NCI-H82 (cell line): ENCODE measurements at regions not wholly inside any gene's neighbourhood (a gene's known extent, or its start where the extent isn't known, plus 50 kb on each side); places are given as distances from the start of the nearest gene placed in this dataset.

ENCODE experiments used
- DNase-seq: peaks from one replicate; lab custom pipeline; 2025; lab: John Stamatoyannopoulos, UW

DNA sequence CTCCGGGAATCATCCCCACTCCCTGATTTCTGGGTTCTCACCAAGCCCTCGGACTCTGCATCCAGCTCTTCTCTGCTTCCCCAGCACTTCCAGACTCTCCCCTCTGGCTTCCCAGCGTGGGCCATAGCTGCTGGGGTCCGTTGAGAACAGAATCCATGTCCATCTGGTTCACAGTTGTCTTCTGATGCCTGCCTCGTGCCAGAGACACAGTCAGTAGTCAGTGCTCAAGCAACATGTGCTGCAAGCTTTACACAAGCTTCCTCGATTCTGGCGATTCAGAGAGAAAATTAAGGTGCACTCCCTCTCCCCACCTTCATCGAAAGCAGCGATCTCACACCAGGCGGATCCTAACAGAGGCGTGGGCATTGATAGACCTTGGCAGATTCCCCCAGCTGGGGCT, 495.5 kb downstream of the TBC1D22A start:
- DNase-seq = no peak

DNA sequence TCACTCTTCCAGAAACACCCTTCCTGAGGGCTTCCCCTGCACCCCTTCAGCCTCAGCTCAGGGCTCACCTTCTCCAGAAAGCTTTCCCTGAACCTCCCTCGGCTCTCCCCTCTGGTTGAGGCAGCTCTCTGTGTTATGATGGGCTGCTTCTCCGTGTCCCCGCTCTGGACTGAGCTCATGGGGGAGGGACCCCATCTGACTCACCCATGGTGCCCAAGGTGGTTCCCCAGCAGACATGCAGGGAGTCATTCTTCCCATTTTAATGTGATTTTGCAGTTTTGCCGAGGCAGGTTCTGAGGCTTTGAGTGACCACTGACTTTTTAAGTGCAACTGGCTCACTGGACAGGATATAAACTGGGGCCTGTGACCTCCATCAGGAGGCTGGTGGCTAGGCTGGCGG, 495.1 kb downstream of the TBC1D22A start:
- DNase-seq = no peak

DNA sequence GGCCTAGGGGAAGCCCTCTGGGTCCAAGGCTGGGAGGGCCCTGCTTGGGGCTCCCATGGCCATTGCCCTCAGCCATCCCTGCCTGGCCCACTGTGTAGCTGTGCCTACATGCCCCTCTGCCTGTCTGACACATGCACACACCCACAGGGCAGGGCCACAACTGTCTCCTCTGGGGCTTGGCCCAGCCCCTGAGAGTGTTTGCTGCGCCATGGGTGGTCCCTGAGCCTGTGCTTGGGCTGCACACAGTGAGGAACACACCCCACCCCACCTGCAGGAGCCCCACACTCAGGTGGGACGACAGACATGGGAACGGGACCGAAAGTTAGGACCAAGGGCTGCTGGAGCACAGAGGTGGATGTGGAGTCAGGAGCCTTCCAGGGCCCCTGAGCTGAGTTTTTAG, 489.5 kb downstream of the TBC1D22A start:
- no peak for DNase-seq

DNA sequence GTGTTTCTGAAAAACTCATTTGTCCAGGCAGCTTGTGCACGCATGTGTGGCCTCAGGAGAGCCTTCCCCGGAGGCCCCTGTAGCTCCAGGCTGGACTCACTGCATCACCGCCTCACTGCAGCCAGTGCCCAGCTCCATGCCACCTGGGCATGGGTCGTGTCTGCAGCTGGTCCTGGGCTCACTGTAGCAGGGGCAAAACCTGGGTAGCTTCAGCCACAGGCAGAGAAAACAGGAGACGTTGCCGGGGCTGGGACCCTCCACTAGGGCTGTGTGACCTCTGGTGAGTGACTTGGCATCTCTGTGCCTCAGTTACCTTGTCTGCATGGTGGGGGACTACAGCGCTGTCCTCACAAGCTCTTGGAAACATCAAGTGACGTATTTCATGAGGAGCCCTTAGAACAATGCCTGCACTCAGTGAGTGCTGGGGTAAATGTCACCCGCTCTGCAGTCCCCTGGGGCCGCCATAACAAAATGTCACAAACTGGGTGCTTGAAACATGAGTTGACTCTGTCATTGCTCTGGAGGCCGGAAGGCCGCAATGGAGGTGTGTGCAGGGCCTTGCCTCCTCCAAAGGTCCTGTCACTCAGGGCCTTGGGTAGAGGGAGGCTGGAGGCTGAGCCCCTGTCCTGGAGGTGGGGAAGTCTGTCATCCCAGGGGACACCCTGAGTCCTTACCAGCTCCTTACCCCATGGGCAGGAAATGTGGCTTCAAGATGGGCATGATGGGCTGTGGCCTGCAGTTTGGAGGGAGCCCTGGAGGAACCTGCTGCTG, 488.7 kb downstream of the TBC1D22A start:
- no peak for DNase-seq

DNA sequence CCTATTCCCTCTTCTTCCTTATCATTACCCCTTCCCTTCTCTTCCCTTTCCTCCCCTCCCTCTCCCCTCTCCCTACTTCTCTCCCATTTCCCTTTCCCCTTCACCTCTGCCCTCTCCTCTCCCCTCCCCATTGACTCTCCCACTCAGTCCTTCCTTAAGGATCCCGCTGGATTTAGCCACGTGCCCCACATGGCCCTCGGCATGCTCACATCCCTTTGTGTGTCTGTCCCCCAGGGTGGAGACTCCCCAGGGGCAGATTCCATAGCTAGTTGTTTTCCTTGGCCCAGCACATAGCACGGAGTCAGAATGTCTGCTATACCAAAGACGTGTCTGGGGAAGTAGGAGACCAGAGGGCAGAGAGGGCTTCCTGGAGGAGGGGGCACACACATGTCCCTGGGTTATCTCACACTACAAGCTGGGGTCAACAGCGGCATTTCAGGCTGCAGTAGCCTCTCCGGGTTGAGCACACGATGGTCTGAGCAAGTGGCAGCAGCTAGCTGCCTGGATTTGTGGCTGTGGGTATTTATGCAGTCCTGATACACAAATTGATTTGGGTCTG, 487.0 kb downstream of the TBC1D22A start:
- no peak for DNase-seq

DNA sequence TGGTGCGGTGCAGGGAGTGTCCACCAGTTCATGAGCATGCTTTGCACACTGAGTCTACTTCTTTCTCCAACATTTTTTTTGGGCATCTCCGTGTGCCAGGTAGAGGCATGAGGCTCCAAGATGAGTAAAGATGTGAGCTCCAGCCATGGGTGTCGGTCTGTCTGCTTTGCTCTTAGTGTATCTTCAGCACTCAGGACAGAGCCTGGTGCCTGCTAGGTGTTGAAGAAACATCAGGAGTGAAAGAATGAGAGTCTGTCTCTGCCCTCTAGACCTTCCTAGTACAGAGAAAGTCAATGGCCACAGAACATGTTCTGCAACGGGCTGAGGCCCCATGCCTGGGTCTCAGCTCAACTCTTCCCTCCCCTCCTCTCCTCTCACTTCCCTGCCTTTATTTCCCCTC, 486.5 kb downstream of the TBC1D22A start:
- DNase-seq = no peak

DNA sequence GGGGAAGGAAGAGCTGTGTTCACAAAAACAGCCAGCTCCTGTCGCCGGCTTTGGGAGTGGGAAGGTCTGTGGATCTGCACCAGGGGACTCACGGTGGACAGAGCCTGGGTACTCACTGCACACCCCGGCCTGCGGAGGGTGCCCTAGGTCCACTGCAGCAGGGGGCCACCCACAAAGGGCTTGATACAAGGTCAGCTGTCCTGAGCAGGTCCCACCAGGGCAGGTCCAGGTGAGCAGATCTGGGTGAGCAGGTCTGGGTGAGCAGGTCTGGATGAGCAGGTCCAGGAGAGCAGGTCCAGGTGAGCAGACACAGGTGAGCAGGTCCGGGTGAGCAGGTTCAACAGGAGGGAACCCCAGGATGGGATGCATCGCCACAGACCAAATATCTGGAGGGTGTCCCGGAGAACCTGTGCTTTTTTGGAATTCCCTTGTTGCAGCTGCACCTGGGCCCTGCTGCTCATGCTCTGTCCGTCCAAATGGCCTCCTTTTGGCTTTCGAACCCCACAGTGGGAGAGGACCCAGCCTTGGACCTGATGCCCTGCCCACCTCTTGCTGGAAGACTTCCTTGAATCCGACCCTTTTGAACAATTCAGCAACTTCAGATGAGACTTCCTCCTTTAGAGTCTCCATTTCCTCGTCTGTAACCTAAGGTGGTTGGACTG, 485.3 kb downstream of the TBC1D22A start:
- DNase-seq = no peak

DNA sequence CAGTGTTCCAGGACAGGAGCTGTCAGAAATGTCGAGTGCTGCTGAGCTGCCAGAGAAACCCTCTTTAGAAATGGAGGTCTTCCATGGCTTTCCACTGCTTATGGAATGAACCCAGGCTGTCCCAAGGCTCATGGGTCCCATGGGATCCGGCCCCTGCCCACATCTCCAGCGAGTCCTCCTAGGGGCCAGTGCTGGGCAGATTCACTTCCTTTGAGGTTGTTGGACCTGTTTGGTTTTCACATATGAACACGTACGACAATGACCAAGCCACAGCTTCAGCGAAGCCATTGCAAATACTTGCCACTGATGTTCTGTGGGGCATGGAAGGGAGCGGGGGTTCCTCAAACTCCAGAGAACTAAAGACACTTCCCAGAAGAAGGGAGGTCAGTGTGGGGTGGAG, 483.3 kb downstream of the TBC1D22A start:
- DNase-seq = no peak

DNA sequence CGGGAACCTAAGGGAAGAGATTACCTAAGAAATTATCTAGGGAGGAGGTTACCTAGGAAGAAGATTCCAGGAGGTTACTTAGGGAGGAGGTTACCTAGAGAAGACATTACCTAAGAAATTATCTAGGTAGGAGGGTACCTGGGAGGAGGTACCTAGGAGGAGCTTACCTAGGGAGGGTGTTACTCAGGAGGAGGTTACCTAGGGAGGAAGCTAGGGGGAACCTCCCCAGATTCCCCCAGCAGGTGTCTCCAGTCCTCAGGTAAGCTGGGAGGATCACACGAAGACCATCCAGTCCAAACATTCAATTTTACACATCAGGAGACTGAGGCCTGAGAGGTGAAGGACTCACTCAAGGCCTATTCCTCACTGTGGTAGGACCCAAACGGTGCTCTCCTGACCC, 482.8 kb downstream of the TBC1D22A start:
- no peak for DNase-seq

DNA sequence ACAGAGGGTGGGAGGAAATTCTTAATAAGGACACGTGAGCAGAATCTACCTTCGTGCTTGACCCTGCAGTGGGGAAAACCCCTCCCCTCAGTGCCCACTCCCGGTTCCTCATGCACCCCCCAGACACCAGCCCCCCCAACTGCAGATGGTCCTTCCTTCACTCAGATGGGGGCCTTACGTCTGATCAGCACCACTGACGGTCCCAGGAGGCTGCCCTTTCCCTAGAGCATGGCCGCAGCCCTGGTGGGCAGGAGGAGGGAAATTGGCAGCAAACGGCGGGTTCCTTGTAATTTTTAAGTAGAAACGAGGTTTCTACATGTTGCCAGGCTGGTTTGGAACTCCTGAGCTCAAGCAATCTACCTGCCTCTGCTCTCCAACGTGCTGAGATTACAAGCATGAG, 477.7 kb downstream of the TBC1D22A start:
- no peak for DNase-seq

DNA sequence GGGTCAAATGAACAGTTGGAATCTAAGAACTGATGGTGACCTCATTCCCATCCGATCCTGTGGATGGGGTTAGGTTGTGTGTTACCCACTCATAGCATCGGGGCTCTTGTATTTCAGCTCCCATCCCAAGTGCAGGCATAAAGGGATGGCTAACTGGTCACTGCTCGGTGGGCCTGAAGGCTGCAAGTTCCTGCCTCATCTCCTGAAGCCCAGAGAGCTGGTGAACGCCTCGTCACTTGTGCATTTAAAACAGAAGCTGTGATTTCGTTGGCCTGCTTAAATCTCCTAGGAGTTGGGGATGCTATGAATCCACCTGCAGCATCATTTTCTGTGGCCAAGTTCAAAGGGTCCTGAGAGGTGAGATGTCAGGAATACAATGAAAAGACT, 477.0 kb downstream of the TBC1D22A start:
- no peak for DNase-seq

DNA sequence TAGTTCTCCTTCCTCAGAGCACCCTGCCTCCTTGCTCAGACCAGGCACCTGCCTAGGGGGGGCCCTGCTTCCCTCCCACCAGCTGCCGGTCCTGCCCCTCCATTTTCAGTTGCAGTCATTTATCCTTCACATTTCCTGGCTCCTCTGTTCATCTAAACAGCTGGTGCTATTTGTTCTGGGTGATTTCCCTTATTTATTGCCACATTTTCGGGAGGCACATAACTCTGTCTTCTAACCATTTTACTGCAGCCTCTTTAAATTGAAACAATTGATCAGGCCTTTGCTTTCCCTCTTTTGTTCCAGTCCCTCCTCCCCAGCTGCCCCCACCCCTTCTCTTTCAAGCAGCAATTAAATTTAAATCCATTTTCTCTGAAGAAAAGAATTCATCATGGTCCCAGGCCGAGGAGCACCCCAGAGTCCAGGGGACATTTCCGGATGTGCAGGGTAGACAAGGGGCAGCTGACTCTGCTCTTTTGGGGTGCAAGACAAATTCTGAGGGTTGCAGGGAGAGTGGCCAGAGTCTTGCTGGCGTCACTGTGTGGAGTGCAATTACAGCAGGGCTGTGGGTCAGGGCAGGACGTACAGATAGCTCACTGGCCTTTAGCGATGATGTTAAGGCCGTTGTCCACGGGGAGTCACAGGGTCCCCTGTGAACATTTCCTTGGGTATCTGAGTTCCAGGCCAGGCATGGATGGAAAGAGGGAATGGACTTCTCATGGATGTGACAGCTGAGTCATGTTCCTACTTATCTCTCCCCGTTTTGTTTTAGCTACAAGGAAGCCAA, 476.4 kb downstream of the TBC1D22A start:
- DNase-seq = no peak

DNA sequence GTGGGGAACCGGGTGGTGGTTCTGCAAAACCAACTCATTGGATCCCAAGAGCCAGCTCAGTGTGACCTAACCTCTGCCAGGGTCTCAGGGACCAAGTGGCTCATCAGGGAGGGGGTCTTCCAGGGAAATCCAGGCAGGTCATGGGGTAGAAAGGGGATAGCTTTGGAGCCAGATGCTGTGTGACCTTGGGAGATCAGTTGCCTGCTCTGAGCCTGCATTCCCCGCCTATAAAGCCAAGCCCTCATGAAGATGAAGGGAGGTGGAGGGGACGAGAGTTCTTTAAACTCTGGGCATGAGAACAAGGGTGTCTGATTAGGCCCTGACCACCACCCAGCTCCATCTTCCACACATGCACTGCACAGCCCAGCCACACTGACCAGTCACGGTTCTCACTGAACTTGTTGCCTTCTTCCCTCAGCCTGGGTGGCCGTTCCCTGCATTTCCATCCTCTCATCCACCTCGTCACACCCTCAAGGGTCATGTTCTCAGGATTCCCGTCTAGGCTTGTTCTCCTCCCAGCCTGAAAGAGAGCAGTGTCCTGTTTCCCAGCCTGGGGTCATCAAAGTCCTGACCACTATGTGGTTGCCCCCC, 475.5 kb downstream of the TBC1D22A start:
- no peak for DNase-seq

DNA sequence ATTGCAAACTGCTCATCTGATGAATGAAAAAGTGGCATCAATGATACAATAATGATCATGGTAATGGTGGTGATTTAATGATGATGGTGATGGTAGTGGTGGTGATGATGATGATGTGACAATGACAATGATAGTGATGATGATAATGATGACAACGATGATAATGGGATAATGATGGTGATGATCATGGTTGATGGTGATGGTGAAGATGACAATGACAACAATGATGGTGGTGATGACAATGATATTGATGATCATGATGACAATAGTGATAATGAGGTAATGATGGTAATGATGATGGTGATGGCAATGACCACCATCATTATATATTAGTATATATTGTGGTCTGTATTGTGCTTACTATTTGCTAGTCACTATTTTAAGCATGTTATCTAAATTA, 474.3 kb downstream of the TBC1D22A start:
- no peak for DNase-seq

DNA sequence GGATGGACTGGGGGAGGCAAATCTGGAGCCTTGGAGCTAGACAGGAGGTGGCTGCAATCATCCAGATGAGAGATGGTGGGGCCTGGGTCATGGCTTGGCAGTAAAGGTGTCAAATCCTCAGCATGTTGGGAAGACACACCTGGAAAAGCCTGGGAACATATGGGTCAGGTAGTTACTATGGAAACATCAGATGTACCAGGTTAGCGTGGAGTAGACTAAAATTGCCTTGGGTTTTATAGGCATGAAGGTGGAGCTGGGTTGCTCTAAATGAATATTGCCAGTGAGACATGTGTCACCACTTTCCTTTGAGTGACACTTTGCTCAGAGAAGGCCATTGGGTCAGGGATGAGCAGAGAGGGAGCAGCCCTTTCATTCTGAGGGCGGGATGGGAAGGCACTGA, 473.7 kb downstream of the TBC1D22A start:
- DNase-seq = no peak

DNA sequence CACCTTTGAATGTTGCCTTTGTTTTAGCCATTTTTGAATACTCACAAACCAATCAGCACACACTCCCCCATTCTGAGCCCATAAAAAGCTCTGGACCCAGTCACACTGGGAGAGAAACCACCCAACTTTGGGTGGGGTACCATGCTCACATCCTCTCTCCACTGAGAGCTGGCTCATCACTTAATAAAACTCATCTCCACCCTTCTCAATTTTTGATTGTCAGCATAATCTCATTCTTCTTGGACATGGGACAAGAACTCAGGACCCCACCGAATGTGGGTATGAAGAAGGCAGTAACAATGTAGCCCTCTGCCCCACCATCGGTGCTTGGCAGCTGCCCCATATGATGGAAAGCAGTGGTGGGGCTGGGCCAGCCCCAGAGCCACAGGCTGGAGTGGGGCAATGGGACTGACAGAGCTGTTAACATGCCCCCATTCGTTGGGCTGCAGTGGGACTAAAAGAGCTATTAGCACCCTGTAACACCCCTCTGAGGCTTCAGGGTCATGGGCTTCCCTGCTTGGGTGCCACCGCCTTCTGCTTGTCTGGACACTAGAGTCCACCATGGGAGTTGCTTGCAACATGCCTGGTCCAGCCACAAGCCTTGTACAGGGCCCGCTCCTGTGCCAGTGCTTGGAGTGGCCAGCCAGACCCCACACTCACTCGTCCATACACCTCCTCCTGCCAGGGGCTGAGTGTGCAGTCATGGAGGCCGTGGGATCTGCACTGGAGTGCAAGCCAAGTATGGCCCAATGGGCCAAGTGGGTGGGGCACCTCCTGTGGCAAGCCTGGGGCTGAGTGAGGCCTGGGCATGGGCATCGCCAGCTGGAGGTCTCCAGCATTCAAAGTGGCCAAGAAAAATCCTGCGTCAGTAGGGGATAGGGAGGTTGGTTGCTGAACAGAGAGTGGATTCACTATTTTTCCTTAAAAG, 471.1 kb downstream of the TBC1D22A start:
- no peak for DNase-seq

DNA sequence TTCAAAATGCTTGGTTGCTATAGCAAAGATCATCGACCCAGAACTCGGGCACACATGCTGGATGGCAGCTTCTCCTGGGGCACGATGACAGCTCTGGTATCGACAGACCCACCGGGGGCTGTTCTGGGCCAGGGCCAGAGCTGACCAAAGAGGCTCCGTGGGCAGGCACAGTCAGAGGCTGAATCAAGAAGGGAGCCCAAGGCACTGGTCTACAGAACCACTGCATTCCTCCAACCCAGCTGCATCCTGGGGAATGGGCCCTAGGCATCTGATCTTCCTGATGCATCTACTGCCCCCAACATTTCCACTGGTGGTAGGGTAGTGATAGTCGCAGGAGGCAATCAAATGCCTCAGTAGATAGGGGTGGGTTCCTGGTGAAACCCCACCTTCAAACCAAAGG, 470.3 kb downstream of the TBC1D22A start:
- DNase-seq = no peak

DNA sequence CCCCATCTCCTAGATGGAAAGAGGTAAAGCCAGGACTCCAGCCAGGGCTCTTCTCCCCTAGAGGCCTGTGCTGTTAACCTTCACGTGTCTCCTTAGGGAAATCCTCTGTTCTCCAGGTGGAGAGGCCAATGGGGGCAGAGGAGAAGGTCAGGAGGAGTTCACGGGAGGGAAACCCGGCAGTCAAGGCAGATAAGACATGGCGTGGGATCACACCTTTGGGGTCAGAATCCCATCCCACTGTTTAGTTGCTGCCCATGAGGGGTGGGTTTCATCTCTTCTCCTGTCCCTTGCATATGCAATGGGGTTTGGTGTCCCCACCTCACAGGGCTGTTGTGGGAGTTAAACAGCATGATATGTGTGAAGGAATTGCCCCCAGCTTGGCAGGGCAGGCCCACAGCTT, 469.7 kb downstream of the TBC1D22A start:
- no peak for DNase-seq

DNA sequence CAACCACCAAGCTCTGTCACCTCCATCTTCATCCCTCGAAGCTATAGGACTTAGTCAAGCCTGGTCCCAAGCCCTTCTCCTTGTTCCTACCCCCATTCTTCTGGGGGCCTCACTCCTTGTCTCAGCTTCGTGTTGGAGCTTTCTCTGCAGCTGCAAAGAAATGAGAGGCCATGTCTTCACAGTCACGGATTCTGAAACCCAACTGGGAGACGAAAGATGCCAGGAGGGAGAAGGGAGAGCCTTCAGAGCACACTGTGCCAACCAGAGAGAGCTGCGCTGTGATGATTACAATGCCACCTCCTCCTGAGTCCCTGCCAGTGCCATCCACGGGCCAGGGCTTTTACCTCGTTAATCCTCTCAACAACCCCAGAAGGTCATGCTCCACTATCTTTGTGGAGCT, 469.3 kb downstream of the TBC1D22A start:
- no peak for DNase-seq

DNA sequence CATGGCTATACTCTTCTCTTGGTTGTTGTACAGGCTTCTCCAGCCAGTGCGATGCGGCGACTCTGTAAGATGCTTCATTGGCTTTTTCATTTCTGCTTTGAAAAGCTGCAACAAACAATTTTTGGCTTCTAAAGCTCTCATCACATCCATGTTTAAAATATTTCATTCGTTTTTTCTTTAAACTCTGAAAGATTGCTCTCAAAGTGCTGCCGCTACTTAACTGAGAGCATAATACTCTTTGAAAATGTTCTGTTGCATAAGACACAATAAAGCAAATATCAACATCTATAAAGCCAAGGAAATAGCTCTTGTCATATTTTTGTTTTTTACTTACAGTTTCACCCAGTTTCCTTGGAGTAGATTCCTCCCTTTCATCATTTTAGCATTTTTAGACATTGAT, 468.3 kb downstream of the TBC1D22A start:
- no peak for DNase-seq

DNA sequence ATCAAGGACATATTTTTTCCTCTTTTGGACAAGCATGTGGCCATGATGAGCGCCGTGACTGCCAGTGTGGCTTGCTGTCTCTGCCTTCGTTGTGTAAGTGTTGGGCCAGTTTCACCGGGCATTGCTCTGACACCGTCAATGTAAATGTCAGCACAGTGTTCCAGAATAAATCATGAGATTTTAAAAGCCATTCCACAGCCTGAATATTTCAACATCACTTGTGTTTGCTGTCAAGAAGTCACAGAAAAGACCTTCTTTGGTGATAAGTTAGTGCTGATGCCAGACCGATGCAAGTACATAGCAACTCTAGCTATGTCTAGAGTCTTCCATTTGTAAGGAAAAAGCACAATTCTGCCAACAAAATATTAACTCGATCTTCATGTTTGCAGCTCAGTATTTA, 467.8 kb downstream of the TBC1D22A start:
- DNase-seq = no peak
